ENCODE measurements at regions not wholly inside any gene's neighbourhood (a gene's known extent, or its start where the extent isn't known, plus 50 kb on each side); places are given as distances from the start of the nearest gene placed in this dataset.

DNA sequence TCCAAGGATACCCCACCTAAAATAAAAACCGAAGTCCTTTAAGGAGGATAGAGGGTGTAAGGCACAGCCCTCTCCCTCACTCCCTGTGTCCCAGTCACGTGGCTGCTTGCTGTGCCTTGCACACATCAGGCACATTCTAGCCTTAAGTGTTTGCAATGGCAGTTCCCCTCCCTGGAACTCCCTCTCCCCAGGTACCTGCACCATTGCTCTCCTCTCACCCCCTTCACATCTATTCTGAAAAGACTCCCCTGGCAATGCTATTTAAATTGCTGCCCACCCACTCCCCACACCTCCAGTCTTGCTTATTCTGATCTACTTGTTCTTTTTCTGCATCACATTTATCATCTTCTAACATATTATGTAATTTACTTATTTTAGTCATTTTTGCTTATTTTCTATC, 91.6 kb upstream of the LNX1 start:
- no peak for DNase-seq

DNA sequence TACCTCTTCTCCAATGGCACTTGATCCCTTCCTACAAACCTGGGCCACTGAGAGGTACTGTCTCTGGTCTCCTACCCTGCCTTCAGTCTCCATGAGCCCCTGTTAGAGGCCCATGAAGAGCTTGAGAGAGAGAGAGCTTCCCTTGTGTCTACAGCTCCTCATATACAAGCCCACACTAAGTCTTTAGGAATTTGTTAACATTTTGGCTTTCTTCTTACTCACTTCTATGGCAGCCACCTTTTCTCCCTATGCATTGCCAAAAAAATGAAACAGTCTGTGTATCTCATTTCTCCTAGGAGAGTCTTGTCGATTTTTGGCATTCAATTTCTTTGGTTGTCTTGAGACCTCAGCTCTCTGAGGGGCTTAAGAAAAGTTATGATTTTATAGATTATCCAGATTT, 90.9 kb upstream of the LNX1 start:
- no peak for DNase-seq

DNA sequence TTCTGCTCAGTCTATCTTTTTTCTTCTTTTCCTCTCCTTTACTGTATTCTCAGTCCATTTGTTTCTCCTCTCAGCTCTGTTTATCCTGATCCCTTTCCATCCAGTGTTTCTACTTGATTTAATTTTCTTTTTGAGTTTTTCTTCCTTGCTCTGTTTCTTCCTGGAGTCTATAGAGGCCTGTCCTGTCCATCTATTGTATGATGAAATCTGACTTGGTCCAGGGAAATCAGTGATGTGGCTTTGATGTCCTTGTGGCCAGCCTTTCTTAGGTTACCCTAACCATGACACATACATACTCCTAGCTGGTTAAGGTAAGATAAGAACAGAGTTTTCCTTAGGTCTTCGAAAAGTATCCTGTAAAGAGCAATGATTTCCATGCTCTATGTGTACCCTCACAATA, 89.3 kb upstream of the LNX1 start:
- no peak for DNase-seq

DNA sequence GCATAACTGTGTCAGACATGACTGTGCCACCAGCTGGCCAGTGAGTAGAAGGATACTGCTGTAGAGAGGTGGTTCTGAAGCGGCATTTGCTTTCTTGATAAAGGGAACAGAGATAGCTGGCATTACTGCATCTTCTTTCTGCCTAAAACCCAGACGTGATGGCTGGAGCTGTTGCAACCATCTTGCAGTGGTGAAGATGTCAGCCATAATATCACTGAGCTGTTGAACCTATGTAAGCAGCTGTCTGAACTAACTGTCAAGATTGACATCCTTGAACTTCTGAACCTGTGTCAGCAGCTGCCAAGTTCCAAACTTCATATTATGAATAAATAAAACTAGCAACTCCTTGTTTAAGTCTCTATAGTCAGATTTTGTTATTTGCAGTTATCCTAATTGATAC, 88.9 kb upstream of the LNX1 start:
- DNase-seq, result no peak

DNA sequence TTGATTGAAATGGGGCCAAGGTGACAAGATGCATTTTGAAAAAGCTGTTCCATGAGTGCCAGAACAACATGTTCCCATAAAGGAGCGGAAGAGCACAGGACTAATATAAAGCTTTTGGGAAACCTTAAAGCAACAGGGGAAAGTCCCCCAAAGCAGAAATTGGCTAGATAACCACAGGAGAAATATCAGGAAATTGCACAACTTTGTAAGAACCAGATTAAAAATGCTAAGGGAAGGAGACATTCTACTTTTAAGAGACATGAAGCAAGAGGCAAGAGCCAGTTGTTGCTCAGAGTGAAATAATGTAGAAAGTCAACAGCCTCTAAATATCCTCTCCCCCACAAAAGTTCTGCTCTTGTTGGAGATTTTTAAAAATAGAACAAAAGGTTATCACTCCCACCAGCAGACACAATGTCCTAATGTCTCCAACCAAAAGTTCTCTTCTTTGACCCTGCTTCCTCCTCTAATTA, 85.2 kb upstream of the LNX1 start:
- no peak for DNase-seq

DNA sequence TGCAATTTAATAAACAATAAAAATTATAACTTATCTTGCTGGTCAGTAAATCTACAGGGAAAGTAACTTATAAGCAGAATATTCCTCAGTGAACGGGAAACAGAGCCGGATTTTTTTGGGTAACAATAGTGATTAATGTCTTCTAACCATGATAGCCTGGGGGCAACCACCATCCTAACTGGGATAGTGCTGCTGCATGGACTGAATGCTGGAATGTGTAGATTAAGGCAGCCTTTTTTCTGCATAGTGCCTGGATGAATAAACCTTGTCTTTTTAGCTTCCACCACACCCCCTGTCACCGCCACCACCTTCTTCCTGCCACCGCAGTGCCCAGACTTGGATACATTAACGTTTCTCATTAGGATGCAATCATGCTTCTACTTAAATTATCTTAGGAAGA, 83.6 kb upstream of the LNX1 start:
- DNase-seq, result no peak

DNA sequence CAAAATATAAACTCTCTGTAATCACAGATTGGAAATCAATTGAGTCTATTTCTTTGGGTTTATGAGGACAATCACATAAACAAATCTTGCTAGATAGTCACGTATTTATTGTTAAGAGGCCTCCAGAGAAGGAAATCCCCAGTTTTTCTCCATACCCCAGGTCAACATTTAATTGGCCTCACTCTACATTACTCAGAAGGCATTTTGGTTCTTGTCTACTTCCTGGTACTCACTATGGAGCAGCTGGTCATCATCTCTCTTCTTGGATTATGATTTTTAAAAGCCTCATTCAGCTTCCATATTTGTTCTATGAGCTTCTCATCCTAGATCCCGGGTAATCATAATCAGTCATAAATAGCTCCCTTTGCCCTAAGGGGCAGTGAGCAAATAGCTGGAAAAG, 81.6 kb upstream of the LNX1 start:
- no peak for DNase-seq

DNA sequence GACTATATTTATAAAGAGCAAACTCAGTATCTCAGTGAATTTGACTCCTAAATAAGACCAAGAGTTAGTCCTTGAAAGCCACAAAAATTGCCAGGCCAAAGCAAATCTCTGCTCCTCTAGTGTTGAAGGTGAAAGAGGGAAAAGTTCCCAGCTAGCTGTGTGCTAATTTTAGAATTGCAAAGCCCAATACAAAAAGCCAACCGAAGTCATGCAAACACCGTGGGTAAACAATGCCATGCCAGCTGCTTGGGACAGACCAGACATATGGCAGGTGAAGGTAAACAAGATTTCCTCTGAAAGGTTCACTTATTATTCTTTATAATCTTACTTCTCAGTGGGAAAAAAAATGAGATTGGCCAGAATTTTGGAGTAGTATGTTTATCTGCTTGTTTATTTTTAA, 80.5 kb upstream of the LNX1 start:
- DNase-seq, result no peak

DNA sequence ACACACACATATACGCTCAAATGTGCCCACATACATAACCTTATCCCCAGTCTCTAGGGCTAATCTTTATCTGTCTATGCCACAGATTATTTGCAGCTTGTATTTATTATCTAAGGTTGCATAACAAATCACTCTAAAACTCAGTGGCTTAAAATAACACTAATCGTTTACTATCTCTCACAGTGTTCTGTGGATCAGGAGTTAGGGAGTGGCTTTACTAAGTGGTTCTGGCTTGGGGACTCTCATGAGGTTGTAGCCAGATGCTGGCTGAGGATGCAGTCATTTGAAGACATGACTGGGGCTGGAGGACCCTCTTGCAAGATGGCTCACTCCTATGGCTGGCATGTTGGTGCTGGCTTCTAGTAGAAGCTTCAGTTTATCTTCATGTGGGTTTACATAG, 68.5 kb upstream of the LNX1 start:
- DNase-seq, result no peak

DNA sequence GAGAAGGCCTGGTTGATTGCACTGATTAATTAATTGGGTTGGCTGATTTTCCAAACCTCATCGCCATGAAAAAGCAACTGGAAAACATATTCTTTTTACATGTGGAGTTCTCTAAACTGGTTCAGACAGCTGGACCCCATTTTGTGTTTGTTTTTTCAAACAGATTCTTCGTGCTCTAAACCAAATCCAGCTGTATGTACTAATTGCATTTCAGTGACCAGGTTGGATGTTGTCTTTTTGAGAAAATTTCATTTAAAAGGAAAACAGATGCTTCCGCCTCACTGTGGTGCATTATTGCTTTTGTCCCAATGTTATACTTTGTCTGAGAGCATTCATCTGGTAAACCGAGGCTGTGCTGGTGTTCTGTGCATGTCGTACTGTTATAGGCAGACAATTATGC, 67.8 kb upstream of the LNX1 start:
- no peak for DNase-seq

DNA sequence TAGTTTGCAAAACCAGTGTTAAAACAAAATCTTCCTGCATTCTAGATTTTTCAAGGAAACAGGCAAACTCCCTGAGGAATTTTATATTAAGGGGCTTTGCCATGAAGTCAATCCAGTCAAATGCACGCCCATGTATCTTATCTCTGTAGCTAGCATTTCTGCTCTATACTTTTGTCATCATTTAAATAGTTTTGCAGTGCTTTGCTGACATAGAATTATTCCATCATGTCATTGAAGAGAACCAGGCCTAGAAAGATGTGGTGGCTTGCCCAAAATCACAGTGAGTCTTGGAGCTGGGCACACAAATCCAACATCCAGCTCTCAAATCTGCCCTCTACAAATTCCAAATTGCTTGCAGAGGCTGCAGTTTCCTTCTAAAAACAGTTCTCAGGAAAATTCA, 66.7 kb upstream of the LNX1 start:
- no peak for DNase-seq

DNA sequence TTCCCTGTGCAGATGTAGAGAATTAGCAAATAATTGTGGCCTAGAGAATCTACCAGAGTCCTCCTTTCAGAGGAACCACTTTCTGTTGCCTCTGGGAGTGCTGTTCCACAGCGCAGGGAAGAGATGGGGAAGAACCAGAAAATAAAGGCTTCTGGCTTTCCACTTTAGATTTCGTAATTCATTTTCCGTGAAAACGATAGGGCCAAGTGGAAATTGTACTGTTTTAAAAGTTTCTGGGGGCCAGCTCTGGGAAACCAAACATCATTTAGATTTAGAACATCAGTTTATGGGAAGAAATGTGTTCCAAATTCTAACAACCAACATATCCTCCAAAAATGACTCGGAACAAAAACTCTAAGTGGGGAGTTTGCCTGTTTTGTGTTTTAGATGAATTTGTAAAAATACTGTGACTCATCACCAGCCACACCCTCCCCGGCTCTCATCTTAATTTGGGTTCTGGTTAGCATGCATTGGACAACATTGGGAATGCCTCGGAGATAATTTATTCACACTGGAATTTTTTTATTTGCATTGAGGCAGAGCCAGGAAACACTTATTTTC, 65.2 kb upstream of the LNX1 start:
- no peak for DNase-seq

DNA sequence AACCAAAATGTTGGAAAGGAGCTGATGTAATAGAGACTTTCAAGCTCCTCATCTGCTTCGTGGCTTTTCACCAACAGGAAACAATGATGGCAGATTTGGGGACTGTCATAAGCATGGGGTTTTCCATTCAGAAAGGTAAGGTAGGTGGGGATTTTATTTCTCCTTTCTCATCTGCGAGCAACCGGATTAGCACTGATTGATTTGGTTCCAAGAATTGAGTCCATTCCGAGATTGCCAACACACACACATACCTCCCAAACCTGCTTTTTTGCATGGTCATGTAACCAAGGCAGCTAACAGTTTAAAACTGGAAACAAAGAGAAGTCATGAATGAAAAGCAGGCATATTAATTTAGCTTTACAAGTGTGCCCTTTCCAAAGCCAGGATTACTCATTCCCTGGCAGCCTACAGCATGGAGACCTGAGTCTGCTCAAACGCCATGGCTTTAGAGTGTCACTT, 63.0 kb upstream of the LNX1 start:
- no peak for DNase-seq

DNA sequence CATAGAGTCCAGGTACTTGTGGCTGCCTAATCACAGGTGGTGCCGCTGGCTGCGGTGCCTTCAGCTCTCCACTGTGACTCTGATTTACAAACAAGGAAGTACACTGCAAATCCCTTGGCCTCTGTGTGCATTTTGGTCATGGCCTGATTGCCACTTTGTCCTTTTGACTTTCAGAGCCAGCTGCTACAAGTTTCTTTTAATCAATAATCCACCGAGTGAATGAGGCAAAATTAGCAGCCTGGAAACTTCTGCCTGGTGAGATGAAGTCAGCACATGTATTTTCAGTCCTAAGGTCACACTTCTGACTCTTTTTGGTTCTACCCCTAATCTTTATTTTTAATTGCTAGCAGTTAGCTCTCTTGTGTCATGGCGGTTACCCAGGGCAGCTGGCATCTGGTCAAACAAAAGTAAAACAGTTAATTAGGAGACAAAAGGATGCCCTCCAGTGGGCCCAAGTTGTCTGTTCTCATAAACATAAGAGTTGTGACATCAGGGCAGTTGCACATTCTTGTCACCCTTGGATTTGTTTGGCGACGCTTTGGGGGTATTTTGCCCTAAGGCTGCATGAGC, 62.3 kb upstream of the LNX1 start:
- no peak for DNase-seq

DNA sequence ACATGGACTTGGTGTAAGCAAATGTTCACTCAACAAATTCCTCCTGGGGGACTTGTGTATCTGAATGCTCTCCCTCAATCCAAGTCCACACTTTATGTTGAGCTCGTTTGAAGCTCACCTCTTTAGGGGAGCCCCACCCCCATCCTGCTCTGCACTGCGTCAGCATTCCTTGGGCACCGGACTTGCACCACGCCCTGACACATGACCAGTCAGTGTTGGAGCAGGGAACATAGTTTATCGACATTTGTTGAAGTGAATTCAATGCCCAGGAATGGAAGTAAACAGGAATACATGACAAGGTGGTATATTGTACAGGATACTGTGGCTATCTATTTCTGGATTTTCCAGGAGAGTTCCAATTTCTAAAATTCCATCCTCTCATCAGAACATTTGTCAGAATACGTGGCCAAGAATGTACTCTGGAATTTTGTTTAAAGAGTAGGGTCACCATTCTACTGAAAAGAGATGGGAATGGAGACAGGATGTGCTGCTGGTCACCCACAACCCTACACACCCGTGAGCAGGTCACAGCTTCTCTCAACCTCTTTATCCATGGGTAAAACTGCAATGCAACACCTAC, 60.0 kb upstream of the LNX1 start:
- no peak for DNase-seq

DNA sequence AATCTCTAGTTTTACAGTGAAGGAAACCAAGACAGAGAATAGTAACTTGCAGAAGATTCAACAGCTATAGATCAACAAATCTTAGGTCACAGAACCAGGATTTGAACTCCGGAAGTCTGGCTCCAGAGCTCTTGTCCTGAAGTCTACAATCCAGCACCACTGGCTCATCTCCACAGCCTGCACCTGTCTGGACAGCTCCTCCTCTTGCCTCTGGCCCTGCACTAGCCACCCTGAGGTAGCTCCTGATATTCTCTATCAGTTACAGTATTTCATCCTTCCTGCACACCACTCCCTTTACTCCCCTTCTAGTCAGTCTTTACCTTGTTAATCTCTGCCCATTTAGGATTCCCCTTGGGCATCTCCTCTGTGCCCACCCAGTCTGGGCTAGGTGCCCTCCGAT, 58.1 kb upstream of the LNX1 start:
- no peak for DNase-seq

DNA sequence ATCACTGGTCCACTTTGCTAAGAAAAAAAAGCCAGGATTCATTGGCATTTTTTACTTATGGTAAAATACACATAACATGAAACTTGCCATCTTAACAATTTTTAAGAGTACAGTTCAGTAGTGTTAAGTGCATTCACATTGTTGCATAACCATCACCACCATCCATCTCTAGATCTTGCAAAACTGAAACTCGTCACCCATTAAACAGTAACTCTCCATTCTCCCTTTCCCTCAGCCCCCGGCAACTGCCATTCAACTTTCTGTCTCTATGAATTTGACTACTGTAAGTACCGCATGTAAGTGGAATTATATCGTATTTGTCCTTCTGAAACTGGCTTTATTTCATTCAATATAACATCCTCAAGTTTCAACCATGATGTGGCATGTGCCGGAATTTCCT, 56.3 kb upstream of the LNX1 start:
- no peak for DNase-seq

DNA sequence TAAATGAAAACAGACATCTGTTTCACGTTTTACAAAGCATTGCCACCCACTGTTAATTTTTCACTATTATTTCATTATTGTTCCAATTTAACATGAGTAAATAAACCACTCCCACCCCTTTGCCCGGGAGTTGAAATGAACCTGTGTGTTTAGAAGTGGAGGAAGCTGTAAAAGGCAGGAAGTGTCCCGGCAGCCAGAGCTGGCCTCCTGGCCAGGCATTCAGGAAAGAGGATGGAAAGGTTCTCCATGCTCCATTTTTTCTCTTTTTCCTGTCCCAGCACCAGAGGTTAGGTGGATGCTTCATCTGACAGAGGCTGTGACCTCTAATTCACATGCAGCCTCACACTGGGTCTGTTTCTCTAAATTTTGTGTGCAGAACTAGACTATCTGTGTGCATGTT, 55.5 kb upstream of the LNX1 start:
- no peak for DNase-seq

DNA sequence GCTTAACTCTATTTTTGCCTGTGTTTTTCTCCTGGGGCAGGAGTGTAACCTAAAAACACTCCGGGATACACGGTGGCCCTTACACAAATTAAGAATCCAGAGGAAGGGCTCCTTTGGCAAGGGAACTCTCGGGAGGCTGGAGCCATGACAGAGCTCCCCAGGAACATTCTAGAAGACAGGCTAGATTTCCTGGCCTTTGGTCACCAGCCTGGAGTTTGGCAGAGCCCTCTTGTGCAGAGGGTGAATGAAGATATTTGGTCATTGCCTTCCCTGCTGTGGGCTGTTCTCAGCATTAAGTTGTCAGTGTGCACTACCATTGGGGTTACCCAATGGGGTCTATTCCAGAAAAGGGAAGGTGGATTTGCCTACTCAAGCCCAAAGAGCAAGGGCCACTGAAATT, 53.8 kb upstream of the LNX1 start:
- no peak for DNase-seq

DNA sequence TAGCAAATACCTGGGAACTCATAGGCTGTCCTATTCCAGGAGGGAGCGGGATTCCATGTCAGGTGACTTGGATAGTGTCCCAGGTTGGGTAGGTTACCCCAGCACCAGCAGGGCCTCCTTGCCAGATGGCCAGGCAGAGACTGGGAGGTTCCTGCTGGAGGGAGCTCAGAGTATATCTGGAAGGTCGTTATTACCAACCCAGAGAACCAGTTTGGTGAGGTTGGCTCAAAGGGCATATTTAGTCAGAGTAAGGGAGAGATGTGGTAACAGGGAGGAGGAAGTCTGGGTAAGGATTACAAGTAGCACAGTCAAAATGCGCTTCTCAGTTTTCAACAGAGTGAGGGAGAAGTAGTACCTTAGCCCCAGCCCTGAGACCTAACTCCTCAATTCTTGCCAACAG, 53.3 kb upstream of the LNX1 start:
- DNase-seq, result no peak

All from CD4-positive, alpha-beta T cell treated with Interleukin-1 beta for 1 hour (primary cell).